A549 (cell line): ENCODE measurements at regions not wholly inside any gene's neighbourhood (a gene's known extent, or its start where the extent isn't known, plus 50 kb on each side); places are given as distances from the start of the nearest gene placed in this dataset.

ENCODE experiments used
- ATAC-seq, 2 experiments: fragments of 200-7000 bp in 1 of 2; fragments of >200 bp in 1 of 2; cut with Nextera tagmentation in 1 of 2; cut with Tn5 transposase in 1 of 2; 3 replicates each; pipeline versions ENCODE4 v1.8.0 to v1.9.1; 2018 to 2020; ENCODE audit warnings: mild to moderate bottlenecking in 1 of 2, moderate library complexity in 1 of 2
- CTCF ChIA-PET: fragments of 300-600 bp; sonication (Branson Sonifier 250); formaldehyde crosslinking; extraction: SDS; loops from one replicate; lab custom pipeline; 2021; ENCODE audit warnings: antibody characterized with exemption, inconsistent platforms; lab: Yijun Ruan, JAX
- POLR2A ChIA-PET: fragments of 350-600 bp; formaldehyde crosslinking; extraction: SDS; loops from one replicate; lab custom pipeline; 2021; ENCODE audit warnings: antibody characterized with exemption, inconsistent platforms; lab: Yijun Ruan, JAX
- DNase-seq, 2 experiments: peaks; one replicate each; pipeline versions ENCODE4 v3.0.0 to v3.0.0-alpha.2; 2011 to 2016; ENCODE audit warnings: low read depth in 1 of 2, low spot score in 1 of 2
- FAIRE-seq: peaks from 2 replicates; lab custom pipeline; 2011; peaks lifted over from hg19 to GRCh38; lab: Jason Lieb, UNC
- H3K27ac ChIP-seq, 2 experiments: fragments of >200 bp; sonication (Bioruptor Twin); formaldehyde crosslinking; 3 replicates each; pipeline ENCODE4 v1.5.1; 2016 to 2017
- H3K4me1 ChIP-seq: fragments of >200 bp; sonication (Bioruptor Twin); formaldehyde crosslinking; 3 replicates; pipeline ENCODE4 v1.6.1; 2016
- H3K4me2 ChIP-seq: fragments of >200 bp; sonication (Bioruptor Twin); formaldehyde crosslinking; 3 replicates; pipeline ENCODE4 v1.6.1; 2016
- H3K4me3 ChIP-seq: fragments of >200 bp; sonication (Bioruptor Twin); formaldehyde crosslinking; 3 replicates; pipeline ENCODE4 v1.5.1; 2016
- H3K9me3 ChIP-seq: fragments of >200 bp; sonication (Bioruptor Twin); formaldehyde crosslinking; 3 replicates; pipeline ENCODE4 v1.6.1; 2016
- ATOH8 ChIP-seq: fragments of 250-450 bp; sonication (Bioruptor Pico); IDR thresholded peaks from 2 replicates; pipeline ENCODE4 v1.5.0; 2020; ENCODE audit warnings: low read depth, mild to moderate bottlenecking, moderate library complexity
- CBX8 ChIP-seq: fragments of 200-600 bp; sonication (generic); IDR thresholded peaks from 2 replicates; pipeline ENCODE4 v1.6.1; 2016
- EHF ChIP-seq: fragments of 250-450 bp; sonication (Bioruptor Pico); IDR thresholded peaks from 2 replicates; pipeline ENCODE4 v1.5.0; 2020; ENCODE audit warnings: mild to moderate bottlenecking
- ELK1 ChIP-seq: fragments of 150-350 bp; IDR thresholded peaks from 2 replicates; pipeline ENCODE4 v1.6.1; 2014; ENCODE audit warnings: low read depth, mild to moderate bottlenecking, low read length
- ESRRA ChIP-seq: fragments of 150-350 bp; IDR thresholded peaks from 2 replicates; pipeline ENCODE4 v1.6.1; 2014; ENCODE audit warnings: mild to moderate bottlenecking, low read length, borderline replicate concordance
- FOSB ChIP-seq: fragments of 250-450 bp; sonication (Bioruptor Pico); IDR thresholded peaks from 2 replicates; pipeline ENCODE4 v1.5.0; 2020; ENCODE audit warnings: mild to moderate bottlenecking, moderate library complexity
- FOSL2 ChIP-seq, 2 experiments: fragments of 450-650 bp in 1 of 2; fragments of >200 bp in 1 of 2; sonication (Bioruptor Twin) in 1 of 2; formaldehyde crosslinking; IDR thresholded peaks; 2 replicates each; pipeline versions ENCODE4 v1.5.0 to v1.6.1; 2016 to 2020; ENCODE audit warnings: mild to moderate bottlenecking in 1 of 2, moderate library complexity in 1 of 2
- HDAC2 ChIP-seq: fragments of 200-600 bp; sonication (generic); IDR thresholded peaks from 2 replicates; pipeline ENCODE4 v1.6.1; 2016
- HMGXB4 ChIP-seq: fragments of 250-450 bp; sonication (Bioruptor Pico); IDR thresholded peaks from 2 replicates; pipeline ENCODE4 v1.5.0; 2021; ENCODE audit warnings: mild to moderate bottlenecking, moderate library complexity, borderline replicate concordance
- HOXB13 ChIP-seq: fragments of 250-450 bp; sonication (Bioruptor Pico); IDR thresholded peaks from 2 replicates; pipeline ENCODE4 v1.5.0; 2020; ENCODE audit warnings: low read depth, mild to moderate bottlenecking, moderate library complexity
- JUN ChIP-seq, 2 experiments: fragments of >200 bp; sonication (Bioruptor Twin); formaldehyde crosslinking; IDR thresholded peaks; 2 replicates in 1 of 2; 3 replicates in 1 of 2; pipeline ENCODE4 v1.6.1; 2016 to 2017
- KDM5A ChIP-seq: fragments of 200-600 bp; sonication (generic); IDR thresholded peaks from 2 replicates; pipeline ENCODE4 v1.6.1; 2016; ENCODE audit warnings: antibody characterized with exemption, mild to moderate bottlenecking
- MAFK ChIP-seq: fragments of 450-650 bp; IDR thresholded peaks from 2 replicates; pipeline ENCODE4 v1.6.1; 2014; ENCODE audit not compliant: partially characterized antibody
- MAX ChIP-seq: IDR thresholded peaks from 2 replicates; pipeline ENCODE4 v1.6.1; 2012
- MAZ ChIP-seq: fragments of 150-350 bp; IDR thresholded peaks from 2 replicates; pipeline ENCODE4 v1.6.1; 2014; ENCODE audit warnings: antibody characterized with exemption, low read depth, low read length, borderline replicate concordance
- NFE2L2 ChIP-seq: fragments of 150-350 bp; conservative IDR thresholded peaks from 2 replicates; pipeline ENCODE4 v1.6.1; 2014; ENCODE audit warnings: low read length
- PHF8 ChIP-seq: fragments of 200-600 bp; sonication (generic); IDR thresholded peaks from 2 replicates; pipeline ENCODE4 v1.6.1; 2016; ENCODE audit warnings: low read depth, mild to moderate bottlenecking, antibody characterized with exemption, moderate library complexity, borderline replicate concordance
- POLR2AphosphoS2 ChIP-seq: conservative IDR thresholded peaks from 2 replicates; pipeline ENCODE4 v1.6.1; 2012; ENCODE audit warnings: low read length, improper control_type of control experiment, inconsistent platforms
- REST ChIP-seq: fragments of 200-600 bp; sonication (generic); IDR thresholded peaks from 2 replicates; pipeline ENCODE4 v1.6.1; 2016; ENCODE audit warnings: antibody characterized with exemption, mild to moderate bottlenecking, moderate library complexity
- RFX5 ChIP-seq: fragments of 450-650 bp; IDR thresholded peaks from 2 replicates; pipeline ENCODE4 v1.7.1; 2014; ENCODE audit warnings: antibody characterized with exemption, mild to moderate bottlenecking, moderate library complexity
- TP53 ChIP-seq: fragments of 250-450 bp; sonication (Bioruptor Pico); IDR thresholded peaks from 2 replicates; pipeline ENCODE4 v1.5.0; 2021; ENCODE audit warnings: mild to moderate bottlenecking, moderate library complexity
- USF2 ChIP-seq: fragments of 450-650 bp; IDR thresholded peaks from 2 replicates; pipeline ENCODE4 v1.6.1; 2014; ENCODE audit warnings: antibody characterized with exemption
- ZSCAN20 ChIP-seq: fragments of 250-450 bp; sonication (Bioruptor Pico); IDR thresholded peaks from 2 replicates; pipeline ENCODE4 v1.8.0; 2022; ENCODE audit warnings: mild to moderate bottlenecking, moderate library complexity
- WGBS: methylation state at CpG from one replicate; pipeline ENCODE4 v1.1.6; 2017; ENCODE audit errors: missing lambda C conversion rate; 5-methylcytosine and 5-hydroxymethylcytosine counted together

- Histone ChIP-seq H3K27ac (no peak overlapping the region), H3K9me3 (peaks cover 15% of the 10 kb centered on the region; the same call in 2 of the 3 replicates), H3K4me3 (no peak overlapping the region), H3K4me2 (no peak overlapping the region), H3K4me1 (no peaks in the 10 kb centered on the region)
- DNase-seq: no peak
- no peak for FAIRE-seq
- 67% methylated on average over 3 of the region's 3 CpGs for WGBS
- TF ChIP-seq CBX8: no peak
- TF ChIP-seq ZSCAN20 (CRISPR knock-in tag): no peak
- no peak for TF ChIP-seq RFX5
- no peak for TF ChIP-seq MAX
- TF ChIP-seq KDM5A: no peak
- ATAC-seq: no peak
- CTCF ChIA-PET: no interaction called here
- POLR2A ChIA-PET: no interaction called here
Observed at GRCh38 chr9:26205261-26205660, 527.0 kb upstream of the TUSC1 start.

- Histone ChIP-seq H3K9me3 (peaks cover 25% of the 10 kb centered on the region; the same call in 2 of the 3 replicates), H3K4me1 (no peaks in the 10 kb centered on the region), H3K27ac (no peak overlapping the region), H3K4me2 (no peak overlapping the region), H3K4me3 (no peak overlapping the region)
- DNase-seq (no peak), ATAC-seq (no peak), FAIRE-seq (no peak)
- WGBS: 16% methylated on average over 2 of the region's 2 CpGs
- ChIA-PET POLR2A (no interaction called here), CTCF (no interaction called here)
- TF ChIP-seq FOSL2 (IDR thresholded peaks at IDR 0.05) (no peak), FOSL2 (CRISPR knock-in tag; IDR thresholded peaks at IDR 0.05) (no peak), MAZ (no peak), RFX5 (no peak), MAFK (peak; percentile 59), NFE2L2 (no peak), ELK1 (no peak)
Observed at GRCh38 chr9:26193237-26193636, 515.0 kb upstream of the TUSC1 start.

- DNase-seq: no peak
- WGBS: 0% methylated on average over 1 of the region's 1 CpG
- POLR2A ChIA-PET: no interaction called here
- TF ChIP-seq TP53 (CRISPR knock-in tag): no peak
- TF ChIP-seq, all 56 proteins: peak for 0
- CTCF ChIA-PET: interaction anchor here (0.8 kb wide), 1 partner anchor 155 kb away, joined by 3 read pairs; no protein-coding TSS in a partner anchor
- FAIRE-seq: no peak
- Histone ChIP-seq H3K4me2 (no peak overlapping the region), H3K4me3 (no peak overlapping the region), H3K27ac (no peak overlapping the region), H3K9me3 (peaks cover 14% of the 10 kb centered on the region; the same call in 2 of the 3 replicates), H3K4me1 (no peaks in the 10 kb centered on the region)
- no peak for ATAC-seq
Observed at GRCh38 chr9:26191711-26192110, 513.5 kb upstream of the TUSC1 start.

GRCh38 chr9:26181836-26182235, 503.6 kb upstream of the TUSC1 start:
- DNase-seq: no peak
- POLR2A ChIA-PET: no interaction called here
- TF ChIP-seq HOXB13 (no peak), ESRRA (no peak), EHF (no peak), USF2 (no peak), FOSB (CRISPR knock-in tag) (no peak), HDAC2 (no peak), PHF8 (no peak), HMGXB4 (CRISPR knock-in tag) (no peak), POLR2AphosphoS2 (no peak), REST (no peak), ATOH8 (CRISPR knock-in tag) (no peak), JUN (IDR thresholded peaks at IDR 0.05) (no peak)

More at GRCh38 chr9:26181836-26182235, 503.6 kb upstream of the TUSC1 start:
- Histone ChIP-seq H3K4me2 (no peak overlapping the region), H3K27ac (no peak overlapping the region), H3K4me3 (no peak overlapping the region), H3K4me1 (no peaks in the 10 kb centered on the region), H3K9me3 (no peaks in the 10 kb centered on the region)
- 32% methylated on average over 2 of the region's 2 CpGs for WGBS
- ATAC-seq (no peak), FAIRE-seq (no peak)
- CTCF ChIA-PET: interaction anchor here (0.7 kb wide), 1 partner anchor 12 kb away, joined by 3 read pairs; no protein-coding TSS in a partner anchor
